Erythroblast (primary cell): ENCODE measurements at regions not wholly inside any gene's neighbourhood (a gene's known extent, or its start where the extent isn't known, plus 50 kb on each side); places are given as distances from the start of the nearest gene placed in this dataset.

Experiments used
- DNase-seq, 2 experiments: peaks; one replicate each; lab custom pipeline; 2025; lab: John Stamatoyannopoulos, UW
- GATA1 ChIP-seq: IDR thresholded peaks from 2 replicates; pipeline ENCODE4 v1.6.1; 2011; ENCODE audit warnings: low read depth, mild to moderate bottlenecking, control low read depth, low read length, moderate library complexity
- POLR2A ChIP-seq: IDR thresholded peaks from 2 replicates; pipeline ENCODE4 v1.6.1; 2011; ENCODE audit warnings: mild to moderate bottlenecking, low read length

DNA sequence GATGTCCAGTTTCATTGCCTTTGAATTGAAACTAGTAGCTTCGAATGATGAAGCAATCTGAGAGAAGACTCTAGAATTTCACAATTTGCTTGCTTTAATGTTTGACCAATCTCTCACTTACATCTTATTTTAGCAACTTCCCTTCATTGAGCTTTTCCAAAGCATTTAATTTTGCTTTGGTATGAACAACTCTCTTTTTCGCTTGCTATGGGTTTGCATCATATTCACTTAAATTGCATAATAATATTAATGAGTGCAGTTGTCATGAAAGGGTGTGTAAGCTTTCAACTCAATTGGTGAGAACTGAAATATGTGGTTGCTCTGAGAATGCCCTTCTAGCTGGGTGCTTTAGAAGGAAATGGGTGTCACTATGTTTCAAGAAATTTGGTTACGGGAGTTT lies 309.2 kb downstream of the HLX start:
- DNase-seq = no peak
- TF ChIP-seq POLR2A (no peak), GATA1 (no peak)

DNA sequence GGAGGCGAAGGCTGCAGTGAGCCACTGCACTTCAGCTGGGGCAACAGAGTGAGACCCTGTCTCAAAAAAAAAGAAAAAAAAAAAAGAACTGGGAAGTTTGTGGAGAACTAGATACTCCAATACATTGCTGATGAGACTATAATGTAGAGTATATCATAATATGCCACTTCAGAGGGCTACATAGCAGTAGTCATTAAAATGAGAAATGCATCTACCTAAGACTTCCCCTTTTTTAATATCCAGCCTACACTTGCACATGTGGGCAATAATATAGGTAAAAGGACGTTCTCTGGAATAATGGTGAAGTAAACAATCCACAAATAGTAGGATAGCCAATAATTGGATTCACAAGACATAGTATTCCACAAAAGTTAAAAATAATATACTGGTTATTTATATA lies 311.0 kb downstream of the HLX start:
- no peak for DNase-seq
- TF ChIP-seq GATA1 = no peak
- no peak for TF ChIP-seq POLR2A

DNA sequence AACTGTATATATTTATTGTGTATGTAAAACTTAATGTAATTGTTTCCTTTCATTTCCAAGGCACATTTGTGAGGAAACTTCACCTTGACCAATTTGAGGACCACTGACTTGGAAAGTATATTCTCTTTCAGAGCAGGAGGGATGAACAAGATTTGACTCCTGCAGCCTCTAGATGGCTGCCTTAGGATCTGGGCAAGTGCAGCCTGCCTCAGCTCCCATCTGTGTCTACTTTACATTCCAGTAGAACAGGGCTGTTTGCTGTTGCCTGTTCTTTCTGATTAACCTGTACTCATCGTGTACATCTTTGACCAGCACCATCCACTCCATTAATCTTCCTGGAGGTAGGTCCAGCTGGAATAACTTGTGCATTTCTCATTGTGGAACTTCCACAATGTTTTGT lies 312.8 kb downstream of the HLX start:
- TF ChIP-seq POLR2A = no peak
- TF ChIP-seq GATA1 = no peak
- no peak for DNase-seq

DNA sequence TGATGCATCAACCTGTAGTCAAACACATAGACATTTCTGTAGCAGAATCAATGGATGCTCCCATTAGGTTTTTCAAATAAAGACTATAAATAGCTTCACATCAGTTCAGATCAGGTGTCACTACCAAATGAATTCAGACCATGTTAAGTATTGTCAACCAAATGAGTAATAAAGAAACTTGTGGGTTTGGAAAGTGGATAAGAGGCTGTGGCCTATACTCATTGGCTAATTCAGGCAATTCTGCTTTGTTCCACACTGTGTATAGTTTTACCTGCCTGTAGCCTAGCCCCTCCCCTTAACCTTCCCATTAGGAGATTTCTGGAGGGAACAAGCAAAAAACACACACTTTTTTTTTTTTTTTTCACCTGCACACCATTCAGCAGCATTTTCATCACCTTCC lies 321.2 kb downstream of the HLX start:
- no peak for TF ChIP-seq GATA1
- no peak for TF ChIP-seq POLR2A
- DNase-seq = no peak

DNA sequence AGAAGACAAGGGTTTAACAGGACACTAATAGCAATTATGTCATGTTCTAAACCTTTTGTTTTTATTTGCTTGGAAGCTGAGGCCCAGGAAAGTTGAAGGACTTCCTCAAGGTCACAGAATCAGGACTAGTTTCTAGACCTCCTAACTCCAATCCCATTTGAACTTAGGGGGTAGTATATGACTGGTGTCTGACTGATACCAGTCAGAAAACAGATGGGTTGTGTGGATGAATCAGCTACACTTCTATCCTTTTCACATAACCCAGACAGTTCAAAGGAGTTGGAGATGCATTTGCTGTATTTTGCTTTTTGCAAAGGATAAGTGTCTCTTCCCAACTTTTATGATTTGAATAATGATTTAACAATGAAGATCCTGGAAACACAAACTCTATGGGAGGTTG lies 322.5 kb downstream of the HLX start:
- DNase-seq = no peak
- TF ChIP-seq GATA1 (no peak), POLR2A (no peak)

DNA sequence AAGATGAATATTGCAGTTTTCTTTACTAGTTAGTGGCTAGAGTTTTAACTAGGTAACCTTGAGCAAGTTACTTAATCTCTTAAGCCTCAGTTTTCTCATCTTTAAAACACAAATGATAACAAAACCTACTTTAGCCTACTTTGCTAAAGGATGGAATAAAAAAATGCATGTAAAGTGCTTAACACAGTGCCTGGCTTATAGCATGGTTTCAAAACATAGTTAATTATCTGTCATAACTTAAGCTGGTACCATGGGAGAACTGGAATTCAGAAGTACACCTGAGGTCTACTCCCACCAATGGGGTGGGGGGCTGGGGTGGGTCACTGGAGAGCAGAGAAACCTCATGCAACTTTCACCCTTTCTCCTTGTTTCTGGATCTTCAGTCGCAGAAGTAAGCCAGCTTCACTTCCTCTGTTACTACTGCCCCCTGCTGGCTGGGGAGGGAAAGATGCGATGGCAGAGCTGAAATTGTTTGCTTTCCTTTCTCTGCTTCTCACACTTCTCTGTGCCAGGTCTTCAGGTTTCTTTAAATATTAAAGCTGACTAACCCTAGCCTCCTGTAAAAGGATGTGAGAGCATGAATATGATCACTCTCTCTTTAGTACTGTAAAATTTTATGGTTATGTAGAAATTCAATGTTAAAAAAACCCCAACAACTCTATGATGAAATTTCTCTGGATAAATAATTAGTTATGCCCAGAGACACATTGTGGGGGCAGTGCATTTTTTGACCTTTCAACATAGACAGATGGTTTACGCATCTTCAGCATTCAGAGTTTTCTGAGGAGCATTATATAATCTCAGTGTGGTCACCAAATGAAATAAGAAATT lies 324.2 kb downstream of the HLX start:
- DNase-seq = peak; percentile 65 to 83
- TF ChIP-seq POLR2A (no peak), GATA1 (no peak)

DNA sequence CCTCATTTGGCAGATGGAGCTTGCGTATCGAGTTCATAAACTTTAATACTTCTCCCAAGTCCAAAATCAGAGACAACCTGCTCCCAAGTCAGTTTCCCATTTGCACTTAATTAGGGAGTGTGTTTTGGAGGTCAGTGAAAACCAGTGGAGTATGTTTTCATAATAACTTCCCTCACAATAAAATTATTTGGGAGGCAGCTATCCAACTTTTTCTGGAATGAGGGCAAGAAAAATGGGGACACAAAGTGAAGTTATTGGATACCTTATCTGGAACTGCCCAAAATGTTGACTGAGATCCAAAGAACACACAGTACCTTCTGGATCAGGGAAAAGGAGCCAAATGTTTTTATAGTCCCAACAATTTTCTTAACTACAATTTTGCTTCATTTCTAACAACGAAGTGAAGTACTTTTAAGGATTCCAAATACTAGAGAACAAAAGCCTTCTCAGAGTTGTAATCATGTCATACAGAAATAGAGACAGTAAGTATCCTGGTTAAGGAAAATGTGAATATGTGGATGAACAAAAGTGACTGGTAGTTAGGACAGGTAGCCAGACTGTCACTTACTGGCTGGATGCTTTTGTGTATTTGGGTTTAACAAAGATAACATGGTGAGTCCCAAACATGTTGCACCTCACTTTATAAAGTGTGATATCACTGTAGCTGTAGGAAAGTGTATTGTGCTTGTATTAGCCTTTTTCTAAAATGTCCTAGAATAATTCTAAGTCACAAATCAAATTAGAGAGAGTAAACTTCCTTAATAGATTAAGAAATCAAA lies 325.0 kb downstream of the HLX start:
- DNase-seq = no peak
- no peak for TF ChIP-seq GATA1
- no peak for TF ChIP-seq POLR2A

DNA sequence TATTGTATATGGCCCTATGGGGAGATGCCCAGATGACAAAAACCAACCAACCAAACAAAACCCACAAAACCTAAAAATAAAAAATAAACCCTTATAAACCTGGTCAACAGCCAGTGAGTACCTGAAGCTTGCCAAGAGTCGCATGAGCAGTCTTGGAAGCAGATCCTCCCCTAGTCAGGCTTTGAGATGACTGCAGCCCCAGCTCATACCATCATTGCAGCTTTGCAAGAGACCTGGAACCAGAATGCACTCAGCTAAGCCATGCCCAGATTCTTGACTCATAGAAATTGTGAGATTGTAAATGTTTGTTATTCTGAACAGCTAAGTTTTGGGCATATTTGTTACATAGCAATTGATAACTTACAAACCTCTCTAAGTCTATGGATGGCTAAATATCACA lies 326.8 kb downstream of the HLX start:
- TF ChIP-seq GATA1 (no peak), POLR2A (no peak)
- DNase-seq = no peak

DNA sequence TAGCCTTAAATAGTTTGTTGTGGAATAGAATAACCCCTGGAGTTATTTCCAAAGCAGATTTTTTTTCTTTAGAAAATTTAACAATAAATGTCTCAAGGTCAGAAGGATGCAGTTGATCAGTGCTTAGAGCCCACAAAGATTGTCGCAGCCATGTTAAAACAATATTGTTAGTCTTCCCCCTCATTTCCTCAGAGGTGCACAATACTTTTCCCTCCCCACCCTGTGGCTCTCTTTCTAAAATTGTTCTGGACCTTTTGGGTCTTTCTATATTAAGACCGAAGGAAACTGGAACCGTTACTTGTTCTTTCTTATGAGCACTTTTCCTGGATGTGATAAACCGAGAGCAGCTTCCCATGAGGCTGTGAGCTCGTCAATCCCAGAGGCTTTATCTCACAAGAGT lies 333.7 kb downstream of the HLX start:
- DNase-seq = no peak
- TF ChIP-seq GATA1 (no peak), POLR2A (no peak)

DNA sequence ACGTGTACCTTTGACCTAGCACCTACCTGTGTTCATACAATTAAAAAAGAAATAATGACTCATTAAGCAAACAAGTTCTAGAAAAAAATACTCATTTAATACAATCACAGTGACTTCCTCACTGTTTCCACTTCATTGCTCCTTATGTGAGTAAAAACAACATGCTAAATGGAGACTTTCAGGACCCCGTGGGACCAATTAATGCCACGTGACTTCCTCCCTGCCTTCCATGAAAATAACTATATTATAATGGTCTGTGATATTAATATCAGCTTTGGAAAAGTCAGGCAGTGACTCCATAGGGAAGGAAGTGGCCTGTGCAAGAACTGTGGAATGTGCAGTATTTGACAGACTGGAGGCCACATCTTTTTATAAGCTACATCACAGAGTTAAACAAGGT lies 337.8 kb downstream of the HLX start:
- DNase-seq = no peak
- TF ChIP-seq POLR2A (no peak), GATA1 (no peak)

DNA sequence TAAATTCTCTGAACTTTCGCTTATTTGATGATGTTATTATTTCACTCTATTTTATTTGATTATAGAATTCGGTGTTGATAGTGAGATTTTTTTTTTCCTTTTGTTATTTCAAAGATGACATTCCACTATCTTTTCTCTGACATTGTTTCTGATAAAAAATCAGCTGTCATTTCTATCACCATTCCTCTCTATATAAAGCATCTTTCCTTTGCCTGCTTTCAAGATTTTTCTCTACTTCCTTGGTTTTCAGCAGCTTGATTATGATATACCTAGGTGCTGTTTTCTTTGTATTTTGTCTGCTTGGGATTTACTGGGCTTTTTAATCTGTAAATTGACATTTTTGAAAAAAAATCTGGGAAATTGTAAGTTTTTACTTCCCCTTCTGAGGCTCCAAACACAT lies 344.0 kb downstream of the HLX start:
- DNase-seq = no peak
- no peak for TF ChIP-seq POLR2A
- TF ChIP-seq GATA1 = no peak

DNA sequence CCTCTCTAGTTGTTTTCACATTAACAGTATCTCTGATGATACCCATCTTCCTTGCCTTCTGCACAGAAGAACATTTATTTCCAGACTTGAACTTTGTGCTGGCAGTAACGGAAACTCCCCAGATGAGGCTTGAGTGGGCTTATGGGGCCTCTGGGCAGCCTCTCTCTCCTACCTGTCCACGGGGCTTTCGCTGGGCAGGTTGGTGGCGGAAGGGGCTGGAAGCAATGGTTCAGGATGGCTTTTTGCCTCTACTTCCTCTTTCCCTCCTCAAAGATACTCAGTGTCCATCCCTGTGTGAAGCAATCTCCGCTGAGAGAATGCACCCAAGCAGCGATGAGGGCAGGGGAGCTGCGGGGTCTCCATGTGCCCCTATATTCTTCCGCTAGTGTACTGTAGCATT lies 348.2 kb downstream of the HLX start:
- DNase-seq = no peak
- no peak for TF ChIP-seq GATA1
- TF ChIP-seq POLR2A = no peak

DNA sequence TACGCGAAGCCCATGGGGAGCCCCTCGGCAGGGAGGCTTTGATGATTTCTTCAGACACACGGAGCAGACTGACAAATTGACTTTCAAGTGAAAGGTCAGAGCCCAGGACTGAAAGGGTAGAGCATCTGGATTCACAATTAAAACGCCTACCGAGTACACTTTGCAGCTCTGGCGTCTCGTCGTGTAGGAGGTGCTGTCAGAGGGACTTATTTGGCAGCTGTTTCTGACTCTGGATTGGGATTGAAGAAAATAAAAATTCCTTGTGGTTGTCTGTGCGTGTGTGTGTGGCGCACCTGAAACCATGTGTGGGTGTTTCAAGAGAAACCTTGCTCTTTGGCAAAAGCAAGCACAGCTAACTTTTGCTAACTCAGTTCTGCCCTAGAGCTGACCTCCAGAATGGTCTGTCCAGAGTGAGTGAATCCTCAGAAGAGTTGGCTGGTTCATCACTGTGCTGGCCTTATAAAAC lies 348.7 kb downstream of the HLX start:
- DNase-seq = no peak

DNA sequence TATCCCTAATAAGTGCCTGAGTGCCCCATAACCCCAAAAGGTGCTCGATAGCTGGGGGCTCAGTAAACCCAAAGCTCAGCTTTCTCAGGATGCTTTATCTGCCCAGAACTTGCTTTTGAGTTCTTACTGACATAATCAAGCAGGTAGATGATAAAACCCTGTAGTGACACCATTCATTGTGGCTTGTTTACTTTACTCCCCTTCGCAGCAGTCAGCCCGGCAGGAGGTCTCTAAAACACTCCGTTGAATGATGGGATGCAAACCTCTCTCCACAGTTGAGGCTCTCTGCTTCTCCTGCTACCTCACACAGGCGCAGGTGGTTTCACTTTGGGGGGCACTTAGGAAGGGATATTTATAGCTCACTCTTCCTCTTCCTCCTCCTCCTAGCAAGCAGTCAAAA lies 349.4 kb downstream of the HLX start:
- TF ChIP-seq GATA1 (no peak), POLR2A (no peak)
- DNase-seq = no peak

More for the DNA sequence above, 348.7 kb downstream of the HLX start:
- no peak for TF ChIP-seq GATA1
- no peak for TF ChIP-seq POLR2A

DNA sequence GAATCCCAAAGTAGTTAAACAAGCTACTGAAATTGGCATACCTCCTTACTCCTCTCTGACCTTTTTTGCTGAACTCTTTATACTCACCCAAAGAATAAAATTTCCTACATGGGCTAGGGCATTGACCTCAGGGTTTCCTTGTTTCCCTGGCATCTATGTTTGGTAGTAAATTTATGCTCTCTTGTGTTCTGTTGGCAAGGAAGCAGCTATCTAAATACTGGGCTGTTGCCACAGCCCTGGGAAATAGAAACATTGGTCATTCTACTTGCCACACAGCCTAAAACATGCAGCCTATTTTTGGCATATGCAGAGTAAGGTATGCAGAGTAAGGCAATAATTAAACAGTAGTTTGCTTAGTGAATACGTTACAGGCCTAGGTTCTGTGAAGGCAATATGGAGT lies 351.4 kb downstream of the HLX start:
- DNase-seq = no peak
- TF ChIP-seq POLR2A = no peak
- no peak for TF ChIP-seq GATA1
